ENCODE measurements at regions not wholly inside any gene's neighbourhood (a gene's known extent, or its start where the extent isn't known, plus 50 kb on each side); places are given as distances from the start of the nearest gene placed in this dataset.

GRCh38 chr4:72970756-72971155 is 98.8 kb downstream of the COX18 start:
- Histone ChIP-seq H3K9me3 (ENCODE audit: control insufficient read depth in 4 of 4, low read length in 3 of 4) (no peaks in the 10 kb centered on the region), H3K27me3 (ENCODE audit: control insufficient read depth in 4 of 4, insufficient read depth in 4 of 4, low read length in 3 of 4) (no peaks in the 10 kb centered on the region), H3K36me3 (ENCODE audit: control insufficient read depth in 4 of 4, insufficient read depth in 3 of 4, low read depth in 1 of 4, low read length in 3 of 4) (no peaks in the 10 kb centered on the region), H3K4me1 (ENCODE audit: control insufficient read depth in 4 of 4, insufficient read depth in 4 of 4, low read length in 3 of 4) (no peaks in the 10 kb centered on the region), H3K27ac (ENCODE audit: low read depth in 1 of 2, low read length in 2 of 2) (no peak overlapping the region), H3K4me3 (ENCODE audit: low read depth in 1 of 3, low read length in 3 of 3) (no peak overlapping the region), H3K9ac (ENCODE audit: low read depth in 1 of 2, low read length in 2 of 2) (no peak overlapping the region)
- no peak for TF ChIP-seq FOXA1 (IDR thresholded peaks at IDR 0.05)
- no peak for TF ChIP-seq HNF4A (conservative IDR thresholded peaks at IDR 0.05)
- TF ChIP-seq RXRA (IDR thresholded peaks at IDR 0.05): no peak
- no peak for DNase-seq (ENCODE audit: low spot score)
- WGBS: 95% methylated on average over 2 of the region's 2 CpGs

DNA sequence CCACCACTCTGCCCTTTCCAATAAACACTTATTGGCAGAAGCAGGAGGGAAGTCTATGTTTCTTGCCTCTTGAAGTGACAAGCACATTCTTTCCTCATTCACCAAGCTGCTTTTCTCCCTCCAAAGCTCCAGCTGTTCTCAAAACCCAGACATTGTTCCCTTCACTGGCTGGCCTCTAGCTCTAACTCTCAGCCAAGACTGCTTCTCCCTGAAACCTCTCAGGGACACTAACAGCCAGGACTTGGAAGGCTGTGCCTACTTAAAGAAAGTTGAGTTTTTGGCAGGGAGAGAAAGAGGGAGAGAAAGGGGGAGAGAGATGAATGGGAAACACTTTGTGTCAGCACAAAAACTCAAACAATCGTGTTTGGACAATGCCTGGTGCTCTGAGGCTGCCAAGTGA is 99.5 kb downstream of the COX18 start:
- no peak for DNase-seq (ENCODE audit: low spot score)
- Histone ChIP-seq H3K4me1 (ENCODE audit: control insufficient read depth in 4 of 4, insufficient read depth in 4 of 4, low read length in 3 of 4) (no peaks in the 10 kb centered on the region), H3K4me3 (ENCODE audit: low read depth in 1 of 3, low read length in 3 of 3) (no peak overlapping the region), H3K27me3 (ENCODE audit: control insufficient read depth in 4 of 4, insufficient read depth in 4 of 4, low read length in 3 of 4) (no peaks in the 10 kb centered on the region), H3K27ac (ENCODE audit: low read depth in 1 of 2, low read length in 2 of 2) (no peak overlapping the region), H3K9me3 (ENCODE audit: control insufficient read depth in 4 of 4, low read length in 3 of 4) (no peaks in the 10 kb centered on the region), H3K36me3 (ENCODE audit: control insufficient read depth in 4 of 4, insufficient read depth in 3 of 4, low read depth in 1 of 4, low read length in 3 of 4) (no peaks in the 10 kb centered on the region), H3K9ac (ENCODE audit: low read depth in 1 of 2, low read length in 2 of 2) (no peak overlapping the region)
- 60% methylated on average over 1 of the region's 1 CpG for WGBS
- no peak for TF ChIP-seq ATF3 (IDR thresholded peaks at IDR 0.05)
- no peak for TF ChIP-seq MAX (IDR thresholded peaks at IDR 0.05)
- no peak for TF ChIP-seq RAD21 (IDR thresholded peaks at IDR 0.05)

- H3K36me3 ChIP-seq (ENCODE audit: control insufficient read depth in 4 of 4, insufficient read depth in 3 of 4, low read depth in 1 of 4, low read length in 3 of 4): no peaks in the 10 kb centered on the region
- no peaks in the 10 kb centered on the region for H3K27me3 ChIP-seq (ENCODE audit: control insufficient read depth in 4 of 4, insufficient read depth in 4 of 4, low read length in 3 of 4)
- H3K9ac ChIP-seq (ENCODE audit: low read depth in 1 of 2, low read length in 2 of 2): no peak overlapping the region
- H3K4me1 ChIP-seq (ENCODE audit: control insufficient read depth in 4 of 4, insufficient read depth in 4 of 4, low read length in 3 of 4): no peaks in the 10 kb centered on the region
- TF ChIP-seq FOXA2 (IDR thresholded peaks at IDR 0.05) (no peak), NR2F2 (IDR thresholded peaks at IDR 0.05) (no peak), ATF3 (IDR thresholded peaks at IDR 0.05) (no peak), JUND (IDR thresholded peaks at IDR 0.05) (no peak), HNF4A (conservative IDR thresholded peaks at IDR 0.05) (no peak), TAF1 (conservative IDR thresholded peaks at IDR 0.05) (no peak), FOXA1 (IDR thresholded peaks at IDR 0.05) (no peak), RXRA (IDR thresholded peaks at IDR 0.05) (no peak), SP1 (IDR thresholded peaks at IDR 0.05) (no peak), HNF4G (IDR thresholded peaks at IDR 0.05) (no peak), EGR1 (IDR thresholded peaks at IDR 0.05; ENCODE audit: low read depth in 2 of 2) (no peak), ZBTB33 (IDR thresholded peaks at IDR 0.05) (no peak), REST (IDR thresholded peaks at IDR 0.05) (no peak), MAX (IDR thresholded peaks at IDR 0.05) (no peak), GABPA (IDR thresholded peaks at IDR 0.05 in 1 of 2, conservative IDR thresholded peaks at IDR 0.05 in 1 of 2) (no peak), YY1 (IDR thresholded peaks at IDR 0.05) (no peak), RAD21 (IDR thresholded peaks at IDR 0.05) (no peak)
- TF ChIP-seq, protein P1, sequence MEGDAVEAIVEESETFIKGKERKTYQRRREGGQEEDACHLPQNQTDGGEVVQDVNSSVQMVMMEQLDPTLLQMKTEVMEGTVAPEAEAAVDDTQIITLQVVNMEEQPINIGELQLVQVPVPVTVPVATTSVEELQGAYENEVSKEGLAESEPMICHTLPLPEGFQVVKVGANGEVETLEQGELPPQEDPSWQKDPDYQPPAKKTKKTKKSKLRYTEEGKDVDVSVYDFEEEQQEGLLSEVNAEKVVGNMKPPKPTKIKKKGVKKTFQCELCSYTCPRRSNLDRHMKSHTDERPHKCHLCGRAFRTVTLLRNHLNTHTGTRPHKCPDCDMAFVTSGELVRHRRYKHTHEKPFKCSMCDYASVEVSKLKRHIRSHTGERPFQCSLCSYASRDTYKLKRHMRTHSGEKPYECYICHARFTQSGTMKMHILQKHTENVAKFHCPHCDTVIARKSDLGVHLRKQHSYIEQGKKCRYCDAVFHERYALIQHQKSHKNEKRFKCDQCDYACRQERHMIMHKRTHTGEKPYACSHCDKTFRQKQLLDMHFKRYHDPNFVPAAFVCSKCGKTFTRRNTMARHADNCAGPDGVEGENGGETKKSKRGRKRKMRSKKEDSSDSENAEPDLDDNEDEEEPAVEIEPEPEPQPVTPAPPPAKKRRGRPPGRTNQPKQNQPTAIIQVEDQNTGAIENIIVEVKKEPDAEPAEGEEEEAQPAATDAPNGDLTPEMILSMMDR (IDR thresholded peaks at IDR 0.05; ENCODE audit: low read depth, low read length, missing input control): no peak
- no peak for DNase-seq (ENCODE audit: low spot score)
- 57% methylated on average over 1 of the region's 1 CpG for WGBS
- no peak overlapping the region for H3K4me3 ChIP-seq (ENCODE audit: low read depth in 1 of 3, low read length in 3 of 3)
- H3K9me3 ChIP-seq (ENCODE audit: control insufficient read depth in 4 of 4, low read length in 3 of 4): no peaks in the 10 kb centered on the region
- H3K27ac ChIP-seq (ENCODE audit: low read depth in 1 of 2, low read length in 2 of 2): no peak overlapping the region
These were observed 102.9 kb downstream of the COX18 start for GRCh38 chr4:72966652-72967051.
